GM12891 (cell line): ENCODE measurements at regions not wholly inside any gene's neighbourhood (a gene's known extent, or its start where the extent isn't known, plus 50 kb on each side); places are given as distances from the start of the nearest gene placed in this dataset.

Experiments
- PAX5 ChIP-seq: IDR thresholded peaks from 2 replicates; pipeline ENCODE4 v1.6.1; 2011; ENCODE audit warnings: low read length, moderate library complexity, mild to moderate bottlenecking; ENCODE audit not compliant: insufficient read depth, severe bottlenecking
- POLR2A ChIP-seq: IDR thresholded peaks from 2 replicates; pipeline ENCODE4 v1.6.1; 2011; ENCODE audit warnings: low read depth, low read length, control low read depth
- POLR2AphosphoS5 ChIP-seq: IDR thresholded peaks from 2 replicates; pipeline ENCODE4 v1.6.1; 2011; ENCODE audit warnings: low read depth, low read length, control low read depth
- POU2F2 ChIP-seq: IDR thresholded peaks from 2 replicates; pipeline ENCODE4 v1.6.1; 2011; ENCODE audit warnings: low read depth, mild to moderate bottlenecking, control low read depth, low read length, moderate library complexity
- SPI1 ChIP-seq: IDR thresholded peaks from 2 replicates; pipeline ENCODE4 v1.6.1; 2011; ENCODE audit warnings: low read depth, low read length, control low read depth
- TAF1 ChIP-seq: IDR thresholded peaks from 2 replicates; pipeline ENCODE4 v1.6.1; 2011; ENCODE audit warnings: low read depth, low read length, control low read depth

- TF ChIP-seq POLR2AphosphoS5, result no peak
- no peak for TF ChIP-seq POLR2A
- no peak for TF ChIP-seq TAF1
- TF ChIP-seq POU2F2, result no peak
- no peak for TF ChIP-seq SPI1
- TF ChIP-seq PAX5, result no peak
Measured at GRCh38 chr4:11605597-11605996, 176.9 kb upstream of the HS3ST1 start.
